NCI-H510A treated with DMSO at 0.1 percent for 48 hours (cell line): ENCODE measurements at regions not wholly inside any gene's neighbourhood (a gene's known extent, or its start where the extent isn't known, plus 50 kb on each side); places are given as distances from the start of the nearest gene placed in this dataset.

Experiments used
- DNase-seq: peaks from one replicate; lab custom pipeline; 2025; lab: John Stamatoyannopoulos, UW

DNA sequence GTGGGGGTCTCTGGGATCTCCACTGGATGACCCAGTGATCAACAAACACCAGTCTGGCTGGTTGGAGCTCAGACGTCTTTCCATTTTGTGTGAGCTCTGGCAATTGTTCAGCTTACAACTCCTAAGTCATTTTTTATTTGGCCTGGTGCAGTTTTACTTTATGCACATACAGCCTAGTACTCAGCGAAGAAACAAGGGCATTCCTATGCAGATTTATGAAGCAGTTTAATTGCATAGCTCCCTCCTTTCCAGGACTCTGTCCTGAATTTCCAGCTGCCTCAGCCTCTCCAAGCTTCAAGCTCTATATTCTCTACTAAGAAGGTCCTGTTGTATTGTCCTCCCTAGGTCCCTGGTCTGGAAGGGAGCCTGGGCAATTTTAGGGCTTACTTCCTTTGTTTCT is 145.6 kb upstream of the GALNT17 start:
- no peak for DNase-seq

DNA sequence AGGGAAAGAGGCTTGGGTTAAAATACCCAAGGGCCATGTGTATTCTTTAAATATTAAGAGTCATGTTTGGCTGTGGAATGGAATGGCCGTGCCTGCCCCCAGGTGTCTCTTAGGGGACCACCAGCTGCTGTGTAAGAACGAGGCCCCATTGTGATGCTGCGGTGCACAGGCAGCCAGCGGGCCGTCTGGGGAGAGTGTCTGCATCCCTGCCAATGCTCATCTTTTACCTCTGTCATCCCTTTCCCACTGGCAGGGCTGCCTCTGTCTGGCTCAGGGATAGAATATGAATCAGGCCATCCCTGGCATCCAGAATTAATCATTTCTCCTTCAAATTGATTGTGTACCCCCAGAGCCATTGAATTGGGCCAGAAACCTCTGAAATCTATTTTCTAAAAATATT is 137.8 kb upstream of the GALNT17 start:
- no peak for DNase-seq

DNA sequence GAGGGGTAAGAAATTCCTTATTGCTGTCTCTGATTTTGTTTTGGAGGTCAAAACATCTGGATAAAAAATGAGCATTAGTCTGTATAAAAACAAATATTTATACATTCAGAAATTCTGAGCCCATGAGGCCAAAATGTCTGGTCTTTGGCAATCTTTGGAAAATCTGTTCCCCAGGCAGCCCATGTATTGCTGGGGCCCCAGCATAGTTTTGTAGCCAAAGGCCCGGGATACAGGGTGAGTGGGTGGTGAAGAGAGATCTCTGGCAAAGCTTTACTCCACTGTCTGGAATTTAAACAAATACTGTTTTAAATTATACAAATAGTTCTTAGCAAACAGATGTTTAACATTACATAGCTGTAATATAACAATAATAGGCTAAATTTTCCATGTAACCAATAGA is 134.7 kb upstream of the GALNT17 start:
- no peak for DNase-seq

DNA sequence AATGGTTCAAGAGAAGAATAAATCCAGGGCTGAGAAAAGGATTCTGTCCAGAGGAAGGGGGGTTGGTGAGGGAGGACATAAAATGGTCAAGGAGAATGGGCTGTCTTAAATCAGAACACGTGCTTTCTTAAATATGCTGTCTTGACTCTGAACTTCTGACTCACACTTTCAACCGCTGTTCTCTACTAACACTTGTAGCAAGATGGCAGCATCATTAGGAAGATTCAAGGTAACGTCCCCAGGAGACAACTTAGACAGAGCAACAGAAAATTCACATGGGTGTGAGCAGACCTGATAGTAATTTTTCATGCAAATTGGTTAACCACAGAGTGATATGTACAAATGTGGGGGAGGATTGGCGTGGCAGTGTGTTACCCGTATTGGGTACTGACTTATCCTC is 126.8 kb upstream of the GALNT17 start:
- DNase-seq = no peak

DNA sequence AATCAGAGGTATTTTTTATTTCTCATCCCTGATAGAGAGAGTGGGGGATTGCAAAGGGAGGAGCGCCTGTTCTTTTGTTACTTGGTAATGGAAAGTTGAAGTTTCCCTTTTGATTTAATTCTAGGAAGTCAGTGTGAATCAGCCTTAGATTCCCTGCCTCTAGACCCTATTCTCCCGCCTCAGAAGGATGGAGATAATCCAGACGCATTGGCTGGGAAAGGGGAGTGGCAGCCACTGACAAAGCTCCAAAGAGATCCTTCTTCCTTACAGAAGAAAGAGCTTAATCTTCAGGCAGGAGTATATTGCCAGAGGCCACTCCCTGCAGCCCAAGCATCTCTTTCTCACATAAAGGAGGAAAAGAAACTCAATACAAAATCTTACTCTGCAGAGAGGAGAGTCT is 122.3 kb upstream of the GALNT17 start:
- no peak for DNase-seq

DNA sequence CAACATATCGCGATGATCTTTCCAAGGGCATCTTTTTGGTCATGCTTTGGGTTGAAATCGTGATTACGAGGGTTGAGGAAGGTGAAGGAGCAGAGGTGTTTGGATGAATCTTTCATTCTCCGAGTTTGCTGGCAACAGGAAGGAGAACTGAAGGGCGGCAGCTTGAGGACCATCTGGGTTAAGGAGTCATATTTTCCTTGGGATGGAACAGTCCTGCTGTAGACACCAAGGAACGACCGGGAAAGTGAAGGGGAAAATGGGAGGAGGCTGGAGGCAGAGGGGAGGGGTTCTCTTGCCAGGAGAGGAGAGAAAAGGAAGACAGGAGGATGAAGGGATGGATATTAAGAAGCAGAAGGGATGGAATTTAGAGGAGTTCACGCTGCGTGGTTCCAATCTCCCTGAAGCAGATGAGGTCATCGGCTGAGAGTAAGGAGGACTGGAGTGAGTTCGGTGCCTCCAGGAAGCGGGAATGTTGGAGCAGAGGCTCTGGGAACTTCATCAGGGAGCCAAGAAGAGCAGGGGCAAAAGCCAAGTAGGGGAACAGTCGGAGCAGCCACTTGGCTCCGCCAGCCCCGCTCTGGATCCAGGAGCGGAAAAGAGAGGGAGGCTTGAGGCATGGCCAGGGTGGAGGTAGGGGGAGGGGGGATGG is 116.6 kb upstream of the GALNT17 start:
- DNase-seq = no peak

DNA sequence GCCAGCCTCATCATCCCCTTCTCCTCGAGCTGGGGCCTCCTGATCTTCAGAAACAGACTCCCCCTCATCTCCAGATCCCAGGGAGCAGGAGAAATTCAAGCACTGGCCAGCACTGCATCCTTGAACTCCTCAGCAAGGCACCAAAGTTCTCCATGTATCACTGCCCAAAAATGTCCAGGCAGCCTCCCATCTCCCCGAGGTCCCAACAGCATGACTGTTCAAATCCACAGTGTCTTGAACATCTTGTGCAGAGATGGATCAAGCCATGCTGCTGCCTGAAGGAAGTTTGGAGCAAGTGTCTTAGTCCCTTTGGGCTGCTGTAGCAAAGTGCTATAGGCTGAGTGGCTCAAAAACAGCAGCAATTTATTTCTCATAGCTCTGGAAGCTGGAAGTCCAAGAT is 115.5 kb upstream of the GALNT17 start:
- no peak for DNase-seq

DNA sequence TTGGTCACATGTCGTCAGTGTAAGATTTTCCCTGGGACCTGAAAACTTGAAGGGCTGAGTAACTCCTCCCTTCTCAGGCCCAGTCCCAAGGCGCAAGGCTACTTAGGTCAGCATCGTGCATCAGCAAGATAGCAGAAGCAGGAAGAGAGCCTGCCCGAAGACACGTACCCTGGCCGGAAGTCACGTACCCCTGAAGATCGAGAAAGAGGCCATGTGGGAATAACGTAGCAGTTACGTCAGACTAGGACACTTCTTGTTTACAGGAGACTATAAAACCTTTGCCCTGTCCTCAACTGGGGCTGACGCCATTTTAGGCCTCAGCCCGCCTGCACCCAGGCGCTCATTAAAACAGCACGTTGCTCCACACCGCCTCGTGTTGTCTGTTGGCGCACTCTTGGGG is 114.3 kb upstream of the GALNT17 start:
- DNase-seq = no peak

DNA sequence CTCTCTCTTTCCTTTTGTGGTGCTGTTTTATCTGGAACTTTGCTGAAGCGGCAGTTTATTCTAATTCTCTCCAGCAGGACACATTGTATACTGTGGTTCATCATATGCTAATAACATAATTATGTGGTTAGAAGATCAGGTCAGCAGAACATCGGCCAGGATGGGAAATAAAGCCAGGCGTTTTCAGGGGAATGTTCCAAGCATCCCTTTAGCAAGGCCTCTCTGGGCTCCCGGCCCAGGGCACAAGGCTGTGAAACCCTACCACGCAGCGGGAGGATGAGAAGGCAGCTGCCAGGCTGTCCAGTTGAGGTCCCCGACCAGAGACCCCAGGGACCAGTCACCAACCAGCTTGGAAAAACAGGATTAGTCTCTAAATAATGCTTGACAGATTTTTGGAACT is 112.2 kb upstream of the GALNT17 start:
- DNase-seq = no peak

DNA sequence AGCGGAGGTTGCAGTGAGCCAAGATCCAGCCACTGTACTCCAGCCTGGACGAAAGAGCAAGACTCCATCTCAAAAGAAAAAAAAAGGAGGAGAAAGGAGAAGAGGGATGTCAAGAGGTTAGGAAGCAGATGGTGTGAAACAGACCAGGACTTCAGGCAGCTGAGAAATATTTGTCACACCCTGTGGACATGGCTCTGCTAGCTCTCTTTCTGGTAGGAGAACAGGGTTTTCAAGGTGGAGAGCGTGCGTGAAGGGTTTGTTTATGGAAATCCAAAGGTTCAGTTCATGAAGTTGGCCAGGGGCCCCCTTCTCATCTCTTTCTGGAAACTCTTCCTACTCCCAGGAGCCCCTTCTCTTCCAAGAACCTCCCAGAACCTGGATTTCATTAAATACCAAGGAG is 110.8 kb upstream of the GALNT17 start:
- DNase-seq = no peak

DNA sequence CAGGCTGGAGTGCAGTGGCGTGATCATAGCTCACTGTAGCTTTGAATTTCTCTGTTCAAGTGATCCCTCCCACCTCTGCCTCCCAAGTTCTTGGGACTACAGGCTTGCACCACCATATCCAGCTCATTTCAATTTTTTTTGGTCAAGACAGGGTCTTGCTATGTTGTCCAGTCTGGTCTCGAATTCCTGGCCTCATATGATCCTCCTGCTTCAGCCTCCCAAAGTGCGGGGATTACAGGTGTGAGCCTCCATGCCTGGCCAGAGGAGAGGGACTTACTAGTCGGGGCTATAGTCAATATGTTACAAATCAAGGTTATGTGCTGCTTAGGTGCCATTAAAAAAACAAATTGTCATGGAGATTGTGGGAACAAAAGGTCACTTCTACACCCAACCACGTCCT is 105.3 kb upstream of the GALNT17 start:
- no peak for DNase-seq

DNA sequence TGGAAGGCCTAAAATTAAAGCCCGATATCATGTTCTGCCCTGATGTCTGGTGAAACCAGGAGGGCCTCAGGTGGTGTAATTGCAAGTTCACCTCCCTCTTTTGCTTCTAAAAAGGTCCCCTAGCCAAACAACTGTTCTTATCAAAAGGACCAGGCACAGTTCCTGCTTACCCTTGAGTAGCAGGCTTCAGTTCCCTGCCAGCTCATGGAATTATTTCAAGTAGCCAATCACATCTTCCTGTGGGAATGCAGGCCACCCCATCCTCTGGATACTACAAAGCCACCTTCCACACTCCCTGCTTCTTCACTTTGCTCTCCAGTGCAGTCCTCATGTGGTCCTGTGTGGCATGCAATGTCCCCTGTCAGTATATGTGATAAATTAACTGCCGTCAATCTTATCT is 97.7 kb upstream of the GALNT17 start:
- no peak for DNase-seq

DNA sequence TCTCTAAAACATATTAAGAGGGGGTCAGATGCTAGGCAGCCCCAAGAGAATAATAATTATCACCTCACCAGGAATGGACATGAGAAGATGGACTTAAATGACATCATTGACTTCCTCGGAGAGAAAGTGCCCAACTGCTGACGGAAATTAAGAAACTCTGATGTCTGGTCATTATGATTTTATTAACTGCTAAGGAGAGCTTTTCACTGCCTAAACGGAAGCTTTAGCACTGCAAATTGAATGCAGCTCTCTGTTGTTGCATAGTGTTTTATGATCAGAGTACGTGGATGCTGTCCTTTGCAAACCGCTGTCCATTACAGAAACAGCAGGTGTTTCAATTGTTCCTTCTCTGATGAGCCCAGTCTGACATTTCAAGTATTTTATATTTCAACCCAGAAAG is 89.4 kb upstream of the GALNT17 start:
- DNase-seq = no peak

DNA sequence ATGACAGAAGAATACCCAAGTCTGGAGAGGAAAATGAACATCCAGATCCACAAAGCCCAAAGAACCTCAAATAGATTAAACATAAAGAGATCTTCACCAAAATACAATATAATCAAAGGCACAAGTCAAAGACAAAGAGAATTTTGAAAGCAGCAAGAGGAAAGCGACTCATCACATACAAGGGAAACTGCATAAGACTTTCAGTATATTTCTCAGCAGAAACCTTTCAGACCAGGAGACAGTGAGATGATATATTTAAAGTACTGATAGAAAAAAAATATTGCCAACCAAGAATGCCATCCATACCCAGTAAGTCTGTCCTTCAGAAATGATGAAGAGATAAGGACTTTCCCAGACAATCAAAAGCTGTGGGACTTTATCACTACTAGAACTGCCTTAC is 81.5 kb upstream of the GALNT17 start:
- DNase-seq = no peak

DNA sequence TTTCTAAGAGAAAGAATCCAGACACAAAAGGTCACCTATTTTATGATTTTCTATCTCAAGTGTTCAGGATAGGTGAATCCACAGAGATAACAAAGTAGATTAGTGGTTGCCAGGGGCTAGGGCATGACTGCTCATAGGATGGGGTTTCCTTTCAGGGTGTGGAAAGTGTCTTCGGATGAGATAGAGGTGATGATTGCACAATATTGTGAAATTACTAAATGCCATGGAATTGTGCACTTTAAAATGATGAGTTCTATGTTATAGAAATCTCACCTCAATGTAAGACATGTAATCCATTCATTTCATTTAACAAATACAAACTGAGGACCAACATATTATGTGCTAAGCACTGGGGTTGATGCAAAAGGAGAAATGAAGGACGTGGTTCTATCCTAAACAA is 76.4 kb upstream of the GALNT17 start:
- no peak for DNase-seq

DNA sequence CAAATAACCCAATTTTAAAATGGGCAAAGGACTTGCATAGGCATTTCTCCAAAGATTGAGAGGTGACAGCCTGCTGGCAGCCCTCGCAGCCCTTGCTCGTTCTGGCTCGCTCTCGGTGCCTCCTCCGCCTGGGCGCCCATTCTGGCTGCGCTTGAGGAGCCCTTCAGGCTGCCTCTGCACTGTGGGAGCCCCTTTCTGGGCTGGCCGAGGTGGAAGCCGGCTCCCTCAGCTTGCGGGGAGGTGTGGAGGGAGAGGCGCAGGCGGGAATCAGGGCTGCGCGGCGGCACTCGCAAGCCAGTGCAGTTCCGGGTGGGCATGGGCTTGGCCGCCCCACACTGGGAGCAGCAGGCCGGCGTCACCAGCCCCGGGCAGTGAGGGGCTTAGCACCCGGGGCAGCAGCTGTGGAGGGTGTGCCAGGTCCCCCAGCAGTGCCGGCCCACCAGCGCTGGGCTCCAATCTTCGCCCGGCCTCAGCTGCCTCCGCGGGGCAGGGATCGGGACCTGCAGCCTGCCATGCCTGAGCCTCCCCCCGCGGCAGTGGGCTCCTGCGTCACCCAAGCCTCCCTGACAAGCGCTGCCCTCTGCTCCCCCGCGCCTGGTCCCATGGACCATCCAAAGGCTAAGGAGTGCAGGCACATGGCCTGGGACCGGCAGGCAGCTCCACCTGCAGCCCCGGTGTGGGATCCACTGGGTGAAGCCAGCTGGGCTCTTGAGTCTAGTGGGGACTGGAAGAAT is 54.0 kb upstream of the GALNT17 start:
- DNase-seq = no peak
